Erythroblast (primary cell): ENCODE measurements at regions not wholly inside any gene's neighbourhood (a gene's known extent, or its start where the extent isn't known, plus 50 kb on each side); places are given as distances from the start of the nearest gene placed in this dataset.

ENCODE experiments used
- GATA1 ChIP-seq: IDR thresholded peaks from 2 replicates; pipeline ENCODE4 v1.6.1; 2011; ENCODE audit warnings: low read depth, mild to moderate bottlenecking, control low read depth, low read length, moderate library complexity
- POLR2A ChIP-seq: IDR thresholded peaks from 2 replicates; pipeline ENCODE4 v1.6.1; 2011; ENCODE audit warnings: mild to moderate bottlenecking, low read length

DNA sequence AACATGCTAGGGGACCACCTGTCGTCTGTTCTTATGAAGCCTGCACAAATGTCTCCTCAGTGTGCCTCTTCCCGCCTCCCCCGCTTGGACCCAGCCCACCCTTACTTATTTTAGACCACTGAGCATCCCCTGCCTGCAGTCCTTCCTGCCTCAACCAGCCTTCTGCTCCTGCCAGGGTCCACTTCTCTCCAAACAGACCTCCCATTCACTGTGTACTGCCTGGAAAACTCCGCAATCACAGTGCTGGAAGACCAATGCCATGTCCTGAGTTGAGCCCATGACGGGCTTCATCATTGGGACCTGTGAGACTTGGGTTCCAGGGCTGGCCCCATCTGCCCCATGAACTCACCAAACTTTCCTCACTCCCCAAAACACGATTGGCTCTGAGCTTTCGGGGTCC is 309.4 kb downstream of the IRX1 start:
- TF ChIP-seq POLR2A: no peak
- TF ChIP-seq GATA1: no peak
